PC-3 (cell line): ENCODE measurements at regions not wholly inside any gene's neighbourhood (a gene's known extent, or its start where the extent isn't known, plus 50 kb on each side); places are given as distances from the start of the nearest gene placed in this dataset.

Experiments
- EZH2 ChIP-seq: fragments of 300-600 bp; sonication (generic); IDR thresholded peaks from one replicate; pipeline ENCODE4 v1.6.1; 2017; ENCODE audit warnings: antibody characterized with exemption, mild to moderate bottlenecking, low read length; ENCODE audit not compliant: unreplicated experiment
- EZH2phosphoT487 ChIP-seq: fragments of 300-600 bp; sonication (generic); IDR thresholded peaks from 2 replicates; pipeline ENCODE4 v1.6.1; 2018; ENCODE audit warnings: mild to moderate bottlenecking, antibody characterized with exemption, low read length, borderline replicate concordance
- TF ChIP-seq, protein P1 (sequence below): fragments of 300-600 bp; sonication (generic); conservative IDR thresholded peaks from 2 replicates; pipeline ENCODE4 v1.5.1; 2017; ENCODE audit warnings: antibody characterized with exemption, low read depth, mild to moderate bottlenecking, low read length

DNA sequence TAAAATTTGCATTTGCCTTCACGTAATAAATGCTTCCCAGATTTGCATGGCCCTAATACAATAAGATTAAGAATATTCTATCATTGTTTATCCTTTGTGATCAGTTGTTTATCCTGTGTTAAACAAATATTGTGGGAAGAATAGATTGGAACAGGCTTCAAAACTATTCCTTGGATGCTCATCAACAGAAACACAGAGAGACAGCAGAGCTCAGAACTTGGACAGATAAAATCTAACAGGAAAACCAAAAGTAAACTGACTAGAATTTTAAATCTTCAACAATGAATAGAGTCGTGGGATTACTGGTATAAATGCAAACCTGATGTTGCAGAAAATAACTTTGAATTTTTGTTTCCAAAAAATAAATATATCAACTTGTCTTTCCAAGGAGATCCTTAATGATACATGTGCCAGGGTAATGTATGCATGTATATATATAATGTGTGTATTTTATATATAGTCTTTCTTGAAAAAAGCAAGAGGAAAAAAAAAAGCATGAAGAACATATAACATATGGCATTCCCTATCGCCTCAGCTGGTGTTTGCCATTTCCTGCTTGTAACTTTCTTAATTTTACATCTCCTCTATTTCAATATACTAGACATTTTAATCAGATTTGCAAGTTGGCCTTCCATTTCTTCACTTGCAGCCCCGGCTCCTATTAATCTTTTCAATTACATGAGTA lies 59.9 kb upstream of the TANK start:
- TF ChIP-seq, protein P1, sequence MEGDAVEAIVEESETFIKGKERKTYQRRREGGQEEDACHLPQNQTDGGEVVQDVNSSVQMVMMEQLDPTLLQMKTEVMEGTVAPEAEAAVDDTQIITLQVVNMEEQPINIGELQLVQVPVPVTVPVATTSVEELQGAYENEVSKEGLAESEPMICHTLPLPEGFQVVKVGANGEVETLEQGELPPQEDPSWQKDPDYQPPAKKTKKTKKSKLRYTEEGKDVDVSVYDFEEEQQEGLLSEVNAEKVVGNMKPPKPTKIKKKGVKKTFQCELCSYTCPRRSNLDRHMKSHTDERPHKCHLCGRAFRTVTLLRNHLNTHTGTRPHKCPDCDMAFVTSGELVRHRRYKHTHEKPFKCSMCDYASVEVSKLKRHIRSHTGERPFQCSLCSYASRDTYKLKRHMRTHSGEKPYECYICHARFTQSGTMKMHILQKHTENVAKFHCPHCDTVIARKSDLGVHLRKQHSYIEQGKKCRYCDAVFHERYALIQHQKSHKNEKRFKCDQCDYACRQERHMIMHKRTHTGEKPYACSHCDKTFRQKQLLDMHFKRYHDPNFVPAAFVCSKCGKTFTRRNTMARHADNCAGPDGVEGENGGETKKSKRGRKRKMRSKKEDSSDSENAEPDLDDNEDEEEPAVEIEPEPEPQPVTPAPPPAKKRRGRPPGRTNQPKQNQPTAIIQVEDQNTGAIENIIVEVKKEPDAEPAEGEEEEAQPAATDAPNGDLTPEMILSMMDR, result no peak
- no peak for TF ChIP-seq EZH2
- no peak for TF ChIP-seq EZH2phosphoT487
